ENCODE measurements at regions not wholly inside any gene's neighbourhood (a gene's known extent, or its start where the extent isn't known, plus 50 kb on each side); places are given as distances from the start of the nearest gene placed in this dataset.

GRCh38 chrX:22378296-22378695 is 105.6 kb downstream of the CBLL2 start:
- no peak for TF ChIP-seq CSRNP3 (CRISPR knock-in tag; IDR thresholded peaks at IDR 0.05)
- TF ChIP-seq SNAI2 (CRISPR knock-in tag; IDR thresholded peaks at IDR 0.05): no peak
- TF ChIP-seq ESRRG (CRISPR knock-in tag; IDR thresholded peaks at IDR 0.05): no peak
- no peak for TF ChIP-seq PATZ1 (CRISPR knock-in tag; IDR thresholded peaks at IDR 0.05; ENCODE audit: borderline replicate concordance)
- no peak for TF ChIP-seq ISL1 (CRISPR knock-in tag; IDR thresholded peaks at IDR 0.05)
- no peak for TF ChIP-seq CREB5 (CRISPR knock-in tag; IDR thresholded peaks at IDR 0.05; ENCODE audit: low read depth)
- TF ChIP-seq ZNF565 (CRISPR knock-in tag; conservative IDR thresholded peaks at IDR 0.05; ENCODE audit: low read depth): no peak
- ATAC-seq: no peak

- TF ChIP-seq ESRRG (CRISPR knock-in tag; IDR thresholded peaks at IDR 0.05) (no peak), SNAI2 (CRISPR knock-in tag; IDR thresholded peaks at IDR 0.05) (no peak), PPARA (CRISPR knock-in tag; IDR thresholded peaks at IDR 0.05; ENCODE audit: borderline replicate concordance) (no peak), TOX (CRISPR knock-in tag; IDR thresholded peaks at IDR 0.05; ENCODE audit: borderline replicate concordance) (no peak), CSRNP3 (CRISPR knock-in tag; IDR thresholded peaks at IDR 0.05) (no peak), ZNF565 (CRISPR knock-in tag; conservative IDR thresholded peaks at IDR 0.05; ENCODE audit: low read depth) (no peak), CREB5 (CRISPR knock-in tag; IDR thresholded peaks at IDR 0.05; ENCODE audit: low read depth) (no peak), ZNF70 (CRISPR knock-in tag; IDR thresholded peaks at IDR 0.05) (no peak), ZFP30 (CRISPR knock-in tag; IDR thresholded peaks at IDR 0.05) (no peak), CSDC2 (CRISPR knock-in tag; IDR thresholded peaks at IDR 0.05) (no peak), TSHZ2 (CRISPR knock-in tag; IDR thresholded peaks at IDR 0.05) (no peak), ZNF8 (CRISPR knock-in tag; IDR thresholded peaks at IDR 0.05) (no peak), PATZ1 (CRISPR knock-in tag; IDR thresholded peaks at IDR 0.05; ENCODE audit: borderline replicate concordance) (no peak), TCF4 (CRISPR knock-in tag; IDR thresholded peaks at IDR 0.05; ENCODE audit: borderline replicate concordance) (no peak), ZFP3 (CRISPR knock-in tag; IDR thresholded peaks at IDR 0.05) (no peak), ARNTL (CRISPR knock-in tag; IDR thresholded peaks at IDR 0.05; ENCODE audit: borderline replicate concordance, low read depth) (no peak), RARB (CRISPR knock-in tag; IDR thresholded peaks at IDR 0.05) (no peak), GLIS3 (CRISPR knock-in tag; IDR thresholded peaks at IDR 0.05) (no peak), BACH2 (CRISPR knock-in tag; IDR thresholded peaks at IDR 0.05; ENCODE audit: borderline replicate concordance) (no peak)
These were observed 111.3 kb downstream of the CBLL2 start for GRCh38 chrX:22383988-22384387.

More at GRCh38 chrX:22383988-22384387, 111.3 kb downstream of the CBLL2 start:
- ATAC-seq: no peak
